ENCODE measurements at regions not wholly inside any gene's neighbourhood (a gene's known extent, or its start where the extent isn't known, plus 50 kb on each side); places are given as distances from the start of the nearest gene placed in this dataset.

GRCh38 chr7:19369182-19369581 lies 224.0 kb upstream of the FERD3L start:
- no peak for ATAC-seq (ENCODE audit: insufficient read depth, low read depth)
- H3K79me2 ChIP-seq (ENCODE audit: insufficient read depth, low read length) = no peaks in the 10 kb centered on the region
- no peaks in the 10 kb centered on the region for H3K9me3 ChIP-seq (ENCODE audit: insufficient read depth, low read length, severe bottlenecking)
- no peaks in the 10 kb centered on the region for H3K27me3 ChIP-seq (ENCODE audit: insufficient read depth, low read length, poor library complexity)
- no peak overlapping the region for H2AFZ ChIP-seq (ENCODE audit: low read depth, low read length)
- H3K36me3 ChIP-seq (ENCODE audit: insufficient read depth, low read length) = no peaks in the 10 kb centered on the region
- H3K4me1 ChIP-seq (ENCODE audit: insufficient read depth, low read length) = no peaks in the 10 kb centered on the region
- H3K9ac ChIP-seq (ENCODE audit: low read depth, low read length) = no peak overlapping the region
- no peak for DNase-seq
- no peak overlapping the region for H3K27ac ChIP-seq (ENCODE audit: low read length)
- H3K4me3 ChIP-seq (ENCODE audit: low read depth in 1 of 2, low read length in 2 of 2) = no peak overlapping the region
- H3K4me2 ChIP-seq (ENCODE audit: insufficient read depth, low read length) = no peak overlapping the region
- TF ChIP-seq EZH2 (IDR thresholded peaks at IDR 0.05; ENCODE audit: borderline replicate concordance, low read depth, low read length, severe bottlenecking) (no peak), CTCF (IDR thresholded peaks at IDR 0.05; ENCODE audit: borderline replicate concordance, extremely low read depth, low read length, poor library complexity, severe bottlenecking) (no peak)
- no peaks in the 10 kb centered on the region for H4K20me1 ChIP-seq (ENCODE audit: insufficient read depth, low read length)

- no peak overlapping the region for H3K27ac ChIP-seq (ENCODE audit: low read length)
- H2AFZ ChIP-seq (ENCODE audit: low read depth, low read length) = no peak overlapping the region
- no peaks in the 10 kb centered on the region for H3K36me3 ChIP-seq (ENCODE audit: insufficient read depth, low read length)
- H3K27me3 ChIP-seq (ENCODE audit: insufficient read depth, low read length, poor library complexity) = no peaks in the 10 kb centered on the region
- DNase-seq (no peak), ATAC-seq (ENCODE audit: insufficient read depth, low read depth) (no peak)
- H3K4me3 ChIP-seq (ENCODE audit: low read depth in 1 of 2, low read length in 2 of 2) = no peak overlapping the region
- no peaks in the 10 kb centered on the region for H4K20me1 ChIP-seq (ENCODE audit: insufficient read depth, low read length)
- no peak overlapping the region for H3K4me2 ChIP-seq (ENCODE audit: insufficient read depth, low read length)
- TF ChIP-seq EZH2 (IDR thresholded peaks at IDR 0.05; ENCODE audit: borderline replicate concordance, low read depth, low read length, severe bottlenecking) (no peak), CTCF (IDR thresholded peaks at IDR 0.05; ENCODE audit: borderline replicate concordance, extremely low read depth, low read length, poor library complexity, severe bottlenecking) (no peak)
- H3K9ac ChIP-seq (ENCODE audit: low read depth, low read length) = no peak overlapping the region
- H3K79me2 ChIP-seq (ENCODE audit: insufficient read depth, low read length) = no peaks in the 10 kb centered on the region
- no peaks in the 10 kb centered on the region for H3K4me1 ChIP-seq (ENCODE audit: insufficient read depth, low read length)
- H3K9me3 ChIP-seq (ENCODE audit: insufficient read depth, low read length, severe bottlenecking) = no peaks in the 10 kb centered on the region
These were observed 223.3 kb upstream of the FERD3L start for GRCh38 chr7:19368491-19368925.

- H3K4me1 ChIP-seq (ENCODE audit: insufficient read depth, low read length) = no peaks in the 10 kb centered on the region
- no peak overlapping the region for H3K9ac ChIP-seq (ENCODE audit: low read depth, low read length)
- no peak overlapping the region for H3K4me2 ChIP-seq (ENCODE audit: insufficient read depth, low read length)
- no peaks in the 10 kb centered on the region for H3K36me3 ChIP-seq (ENCODE audit: insufficient read depth, low read length)
- no peak overlapping the region for H3K27ac ChIP-seq (ENCODE audit: low read length)
- no peaks in the 10 kb centered on the region for H4K20me1 ChIP-seq (ENCODE audit: insufficient read depth, low read length)
- no peak for DNase-seq
- H3K27me3 ChIP-seq (ENCODE audit: insufficient read depth, low read length, poor library complexity) = no peaks in the 10 kb centered on the region
- TF ChIP-seq CTCF (IDR thresholded peaks at IDR 0.05; ENCODE audit: borderline replicate concordance, extremely low read depth, low read length, poor library complexity, severe bottlenecking) = no peak
- no peaks in the 10 kb centered on the region for H3K79me2 ChIP-seq (ENCODE audit: insufficient read depth, low read length)
- no peak overlapping the region for H2AFZ ChIP-seq (ENCODE audit: low read depth, low read length)
- ATAC-seq (ENCODE audit: insufficient read depth, low read depth) = no peak
- H3K9me3 ChIP-seq (ENCODE audit: insufficient read depth, low read length, severe bottlenecking) = no peaks in the 10 kb centered on the region
- H3K4me3 ChIP-seq (ENCODE audit: low read depth in 1 of 2, low read length in 2 of 2) = no peak overlapping the region
These were observed 219.7 kb upstream of the FERD3L start for GRCh38 chr7:19364950-19365349.

GRCh38 chr7:19362099-19362498 lies 216.9 kb upstream of the FERD3L start:
- no peaks in the 10 kb centered on the region for H3K27me3 ChIP-seq (ENCODE audit: insufficient read depth, low read length, poor library complexity)
- no peaks in the 10 kb centered on the region for H3K9me3 ChIP-seq (ENCODE audit: insufficient read depth, low read length, severe bottlenecking)
- H3K36me3 ChIP-seq (ENCODE audit: insufficient read depth, low read length) = no peaks in the 10 kb centered on the region
- no peak for TF ChIP-seq CTCF (IDR thresholded peaks at IDR 0.05; ENCODE audit: borderline replicate concordance, extremely low read depth, low read length, poor library complexity, severe bottlenecking)
- TF ChIP-seq EZH2 (IDR thresholded peaks at IDR 0.05; ENCODE audit: borderline replicate concordance, low read depth, low read length, severe bottlenecking) = no peak
- ATAC-seq (ENCODE audit: insufficient read depth, low read depth) (no peak), DNase-seq (no peak)
- no peak overlapping the region for H3K4me3 ChIP-seq (ENCODE audit: low read depth in 1 of 2, low read length in 2 of 2)
- H3K4me1 ChIP-seq (ENCODE audit: insufficient read depth, low read length) = no peaks in the 10 kb centered on the region
- no peaks in the 10 kb centered on the region for H4K20me1 ChIP-seq (ENCODE audit: insufficient read depth, low read length)
- H2AFZ ChIP-seq (ENCODE audit: low read depth, low read length) = no peak overlapping the region
- no peaks in the 10 kb centered on the region for H3K79me2 ChIP-seq (ENCODE audit: insufficient read depth, low read length)
- no peak overlapping the region for H3K9ac ChIP-seq (ENCODE audit: low read depth, low read length)
- H3K4me2 ChIP-seq (ENCODE audit: insufficient read depth, low read length) = no peak overlapping the region
- H3K27ac ChIP-seq (ENCODE audit: low read length) = no peak overlapping the region
